ENCODE measurements at regions not wholly inside any gene's neighbourhood (a gene's known extent, or its start where the extent isn't known, plus 50 kb on each side); places are given as distances from the start of the nearest gene placed in this dataset.

GRCh38 chr2:149789549-149789948 is 202.0 kb upstream of the MMADHC start:
- no peak for TF ChIP-seq CTCF (IDR thresholded peaks at IDR 0.05; ENCODE audit: unreplicated experiment)
- no peak for DNase-seq (ENCODE audit: low spot score)
- H3K4me1 Mint-ChIP-seq (ENCODE audit: unreplicated experiment): no peaks in the 10 kb centered on the region
- no peak overlapping the region for H3K27ac Mint-ChIP-seq (ENCODE audit: unreplicated experiment)
- no peaks in the 10 kb centered on the region for H3K9me3 Mint-ChIP-seq (ENCODE audit: unreplicated experiment)
- no peaks in the 10 kb centered on the region for H3K27me3 Mint-ChIP-seq (ENCODE audit: unreplicated experiment)
- no peaks in the 10 kb centered on the region for H3K36me3 Mint-ChIP-seq (ENCODE audit: low read depth, unreplicated experiment)
- H3K4me3 Mint-ChIP-seq (ENCODE audit: unreplicated experiment): no peak overlapping the region

- Mint-ChIP-seq H3K9me3 (ENCODE audit: unreplicated experiment) (no peaks in the 10 kb centered on the region), H3K27me3 (ENCODE audit: unreplicated experiment) (no peaks in the 10 kb centered on the region), H3K36me3 (ENCODE audit: low read depth, unreplicated experiment) (no peaks in the 10 kb centered on the region), H3K27ac (ENCODE audit: unreplicated experiment) (no peak overlapping the region), H3K4me1 (ENCODE audit: unreplicated experiment) (no peaks in the 10 kb centered on the region), H3K4me3 (ENCODE audit: unreplicated experiment) (no peak overlapping the region)
- TF ChIP-seq CTCF (IDR thresholded peaks at IDR 0.05; ENCODE audit: unreplicated experiment): no peak
- DNase-seq (ENCODE audit: low spot score): no peak
Observed at GRCh38 chr2:149787206-149787605, 199.6 kb upstream of the MMADHC start.

GRCh38 chr2:149783284-149783683 is 195.7 kb upstream of the MMADHC start:
- H3K4me3 Mint-ChIP-seq (ENCODE audit: unreplicated experiment): no peak overlapping the region
- peaks cover 2% of the 10 kb centered on the region for H3K27me3 Mint-ChIP-seq (ENCODE audit: unreplicated experiment)
- no peak for TF ChIP-seq CTCF (IDR thresholded peaks at IDR 0.05; ENCODE audit: unreplicated experiment)
- no peak overlapping the region for H3K27ac Mint-ChIP-seq (ENCODE audit: unreplicated experiment)
- no peaks in the 10 kb centered on the region for H3K4me1 Mint-ChIP-seq (ENCODE audit: unreplicated experiment)
- H3K36me3 Mint-ChIP-seq (ENCODE audit: low read depth, unreplicated experiment): no peaks in the 10 kb centered on the region
- H3K9me3 Mint-ChIP-seq (ENCODE audit: unreplicated experiment): no peaks in the 10 kb centered on the region
- DNase-seq (ENCODE audit: low spot score): no peak

- H3K27ac Mint-ChIP-seq (ENCODE audit: unreplicated experiment): no peak overlapping the region
- H3K4me3 Mint-ChIP-seq (ENCODE audit: unreplicated experiment): no peak overlapping the region
- DNase-seq (ENCODE audit: low spot score): no peak
- no peaks in the 10 kb centered on the region for H3K4me1 Mint-ChIP-seq (ENCODE audit: unreplicated experiment)
- H3K27me3 Mint-ChIP-seq (ENCODE audit: unreplicated experiment): peaks cover 2% of the 10 kb centered on the region
- H3K36me3 Mint-ChIP-seq (ENCODE audit: low read depth, unreplicated experiment): no peaks in the 10 kb centered on the region
- no peak for TF ChIP-seq CTCF (IDR thresholded peaks at IDR 0.05; ENCODE audit: unreplicated experiment)
- no peaks in the 10 kb centered on the region for H3K9me3 Mint-ChIP-seq (ENCODE audit: unreplicated experiment)
Observed at GRCh38 chr2:149782572-149782971, 195.0 kb upstream of the MMADHC start.

GRCh38 chr2:149781263-149781808 is 193.8 kb upstream of the MMADHC start:
- no peak for DNase-seq (ENCODE audit: low spot score)
- no peak overlapping the region for H3K4me3 Mint-ChIP-seq (ENCODE audit: unreplicated experiment)
- no peak for TF ChIP-seq CTCF (IDR thresholded peaks at IDR 0.05; ENCODE audit: unreplicated experiment)
- no peak overlapping the region for H3K27ac Mint-ChIP-seq (ENCODE audit: unreplicated experiment)
- no peaks in the 10 kb centered on the region for H3K36me3 Mint-ChIP-seq (ENCODE audit: low read depth, unreplicated experiment)
- no peaks in the 10 kb centered on the region for H3K9me3 Mint-ChIP-seq (ENCODE audit: unreplicated experiment)
- H3K27me3 Mint-ChIP-seq (ENCODE audit: unreplicated experiment): peaks cover 2% of the 10 kb centered on the region
- H3K4me1 Mint-ChIP-seq (ENCODE audit: unreplicated experiment): no peaks in the 10 kb centered on the region
